Stimulated activated CD8-positive, alpha-beta memory T cell treated with anti-CD3 and anti-CD28 coated beads, Interleukin-4, amount 100 ng/mL, for 48 hours (primary cell): ENCODE measurements at regions not wholly inside any gene's neighbourhood (a gene's known extent, or its start where the extent isn't known, plus 50 kb on each side); places are given as distances from the start of the nearest gene placed in this dataset.

Experiments
- DNase-seq: peaks from one replicate; pipeline ENCODE4 v3.0.0-alpha.2; 2020

DNA sequence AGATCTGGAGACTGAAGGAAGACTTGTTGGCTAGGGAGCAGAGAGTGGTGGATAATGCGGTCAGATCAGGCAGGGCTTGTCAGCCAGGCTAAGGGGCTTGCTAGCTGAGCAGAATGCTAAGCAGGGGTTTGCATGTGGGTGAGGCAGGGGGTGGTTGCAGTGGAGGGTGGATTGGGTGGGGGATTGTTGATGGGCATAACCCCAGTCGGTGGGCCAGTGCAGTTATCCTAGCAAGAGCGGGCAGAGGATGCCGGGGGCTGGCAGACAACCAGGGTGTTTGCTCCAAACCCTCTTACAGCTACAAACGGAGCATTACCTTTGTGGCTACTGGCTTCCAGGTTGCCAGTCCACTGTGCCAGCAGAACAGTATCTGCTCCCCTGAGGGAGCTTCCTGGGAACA is 131.5 kb upstream of the LGALSL start:
- DNase-seq = no peak

GRCh38 chr2:64323197-64323596 is 130.8 kb upstream of the LGALSL start:
- DNase-seq = no peak

DNA sequence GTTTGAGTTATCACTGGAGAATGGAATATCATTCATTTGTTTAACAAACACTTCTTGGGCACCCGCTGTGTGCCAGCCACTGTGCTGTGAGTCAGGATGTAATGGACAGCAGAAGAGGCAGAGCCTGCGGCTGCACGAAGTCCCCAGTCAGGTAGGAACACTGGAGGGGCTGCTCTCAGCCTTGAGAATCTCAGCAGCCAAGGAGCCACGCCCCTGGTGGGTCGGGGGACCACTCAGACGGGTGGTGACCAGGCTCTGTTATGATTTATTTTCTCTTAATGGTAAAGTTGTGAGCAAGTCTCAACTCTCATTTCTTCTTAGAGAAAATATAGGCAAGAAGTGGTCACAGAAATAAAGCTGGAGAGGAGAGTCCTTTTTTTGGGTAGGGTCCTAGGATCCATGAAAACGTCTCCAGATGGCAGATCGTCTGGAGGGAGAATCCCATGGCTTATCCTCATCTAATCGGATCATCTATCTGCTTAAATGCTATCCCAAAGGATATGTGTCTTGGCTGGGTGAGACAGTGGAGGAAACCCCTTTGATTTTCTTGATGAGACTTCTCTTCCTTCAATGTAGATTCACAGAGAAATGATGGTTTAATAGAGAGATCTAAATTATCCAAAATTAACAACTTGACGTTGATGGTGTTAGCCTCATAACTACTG is 129.1 kb upstream of the LGALSL start:
- no peak for DNase-seq

DNA sequence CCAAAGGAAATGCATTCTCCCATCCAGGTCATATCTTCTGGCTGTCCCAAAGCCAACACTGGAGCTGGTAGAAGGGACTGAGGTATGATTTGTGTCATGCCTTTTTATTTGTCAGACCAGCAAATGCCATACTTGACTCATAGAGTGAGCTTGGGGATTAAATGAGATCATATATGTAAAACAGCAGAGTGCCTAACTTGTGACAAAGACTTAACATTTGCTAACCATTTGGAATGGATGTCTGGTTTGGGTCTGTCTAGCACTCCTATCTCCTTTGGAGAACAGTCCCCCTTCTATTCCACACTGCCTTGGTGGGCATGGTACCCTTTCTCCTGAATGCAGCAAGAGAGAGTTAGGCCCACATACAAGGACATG is 128.5 kb upstream of the LGALSL start:
- no peak for DNase-seq

DNA sequence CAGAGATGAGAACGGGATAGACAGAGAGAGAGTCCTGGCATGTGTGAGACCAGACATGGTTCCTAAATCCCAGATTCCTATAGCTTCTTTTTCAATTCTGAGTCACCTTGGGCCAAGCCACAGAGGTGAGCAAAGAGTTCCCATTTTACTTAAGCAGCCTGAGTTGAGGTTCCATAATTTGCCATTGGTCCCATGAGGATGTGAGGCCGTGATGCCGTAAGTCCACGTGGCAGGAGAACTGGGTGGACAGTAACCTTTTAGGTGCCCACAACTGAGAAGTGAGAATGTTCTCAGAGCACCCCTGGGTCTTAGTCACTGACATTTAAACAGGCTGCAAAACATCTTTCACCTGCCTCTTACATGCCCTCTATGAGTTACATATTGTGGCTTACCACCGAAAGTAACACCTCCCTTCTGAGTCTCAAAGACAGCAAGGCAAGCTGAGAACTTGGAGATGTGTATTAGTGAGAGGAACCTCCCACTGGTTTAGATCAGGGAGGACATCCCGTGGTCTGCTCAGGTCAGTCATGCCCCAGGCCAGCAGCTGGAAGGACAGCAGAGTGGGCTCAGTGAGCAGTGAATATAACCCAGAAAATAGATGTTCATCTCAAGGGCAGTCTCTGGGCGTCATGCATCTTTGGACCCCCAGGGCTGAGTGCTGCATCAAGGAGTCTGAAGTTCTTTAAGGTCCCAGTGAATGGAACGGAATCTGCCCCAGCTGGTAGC is 127.9 kb upstream of the LGALSL start:
- DNase-seq = peak; percentile 58

GRCh38 chr2:64326578-64327050 is 127.3 kb upstream of the LGALSL start:
- DNase-seq = no peak

- no peak for DNase-seq
These were observed 126.8 kb upstream of the LGALSL start for GRCh38 chr2:64327129-64327509.

DNA sequence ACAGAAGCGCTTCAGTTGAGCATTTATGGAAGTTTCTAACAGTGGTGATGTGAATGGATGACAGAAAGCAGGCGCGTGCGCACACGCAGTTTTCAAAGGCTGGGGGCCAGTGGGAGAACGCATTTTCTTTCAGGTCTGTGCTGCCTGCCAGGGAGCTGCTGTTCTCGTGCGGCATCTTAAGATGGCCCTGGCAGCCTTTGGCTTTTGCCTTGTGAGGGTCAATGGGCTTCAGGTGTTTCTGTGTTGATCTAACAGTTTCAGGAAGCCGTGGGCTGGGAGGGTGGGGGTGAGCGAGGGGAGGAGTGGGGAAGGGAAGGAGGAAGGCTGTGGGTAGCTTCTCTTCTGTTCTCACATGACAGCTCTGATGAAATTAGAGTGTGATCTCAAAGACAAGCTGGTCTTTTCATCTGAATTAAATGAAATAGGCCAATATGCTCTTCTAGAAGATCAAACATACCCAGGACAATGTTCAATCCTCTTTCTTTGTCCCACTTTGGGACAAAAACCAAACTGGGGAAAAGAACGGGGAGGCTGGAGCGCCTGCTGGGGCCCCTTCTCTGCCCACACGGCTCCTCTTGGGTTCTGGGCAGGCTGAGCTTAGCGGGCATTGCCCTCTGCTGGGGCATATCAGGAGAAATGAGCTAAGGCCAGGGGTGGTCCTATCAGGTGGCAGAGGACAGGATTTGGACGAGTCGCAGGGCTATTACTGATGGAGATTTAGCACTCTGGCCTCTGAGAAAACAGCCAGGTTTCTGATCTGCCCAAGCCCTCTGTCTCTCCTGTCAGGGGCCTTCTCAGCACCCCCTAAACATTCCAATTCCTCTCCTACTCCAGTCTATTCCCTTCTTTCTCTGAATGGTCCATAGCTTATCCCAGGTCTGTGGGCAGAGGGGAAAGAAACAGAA is 126.2 kb upstream of the LGALSL start:
- peak; percentile 68 for DNase-seq

- DNase-seq = no peak
These were observed 125.6 kb upstream of the LGALSL start for GRCh38 chr2:64328415-64328722.

DNA sequence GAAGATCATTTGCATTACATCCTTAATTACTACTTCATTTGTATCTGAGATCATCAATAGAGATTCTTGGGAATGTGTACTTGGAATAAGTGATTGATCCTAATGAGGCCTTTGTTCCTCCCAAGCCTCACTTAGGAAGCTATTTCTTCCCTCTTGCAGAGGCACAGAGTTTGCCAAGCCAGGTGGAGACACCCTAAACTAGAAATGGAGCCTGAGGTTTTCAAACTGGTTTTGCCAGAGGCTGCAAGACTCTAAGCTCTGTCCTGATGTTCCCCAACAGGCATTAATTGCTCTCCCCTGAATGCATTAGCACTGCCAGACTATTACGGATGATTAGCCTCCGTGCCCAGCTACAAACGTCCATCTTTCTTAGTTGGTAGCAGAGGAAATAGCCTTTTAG is 125.2 kb upstream of the LGALSL start:
- DNase-seq = no peak

- DNase-seq = no peak
These were observed 124.1 kb upstream of the LGALSL start for GRCh38 chr2:64329848-64330247.

GRCh38 chr2:64330281-64331113 is 123.5 kb upstream of the LGALSL start:
- DNase-seq = peak; percentile 89

DNA sequence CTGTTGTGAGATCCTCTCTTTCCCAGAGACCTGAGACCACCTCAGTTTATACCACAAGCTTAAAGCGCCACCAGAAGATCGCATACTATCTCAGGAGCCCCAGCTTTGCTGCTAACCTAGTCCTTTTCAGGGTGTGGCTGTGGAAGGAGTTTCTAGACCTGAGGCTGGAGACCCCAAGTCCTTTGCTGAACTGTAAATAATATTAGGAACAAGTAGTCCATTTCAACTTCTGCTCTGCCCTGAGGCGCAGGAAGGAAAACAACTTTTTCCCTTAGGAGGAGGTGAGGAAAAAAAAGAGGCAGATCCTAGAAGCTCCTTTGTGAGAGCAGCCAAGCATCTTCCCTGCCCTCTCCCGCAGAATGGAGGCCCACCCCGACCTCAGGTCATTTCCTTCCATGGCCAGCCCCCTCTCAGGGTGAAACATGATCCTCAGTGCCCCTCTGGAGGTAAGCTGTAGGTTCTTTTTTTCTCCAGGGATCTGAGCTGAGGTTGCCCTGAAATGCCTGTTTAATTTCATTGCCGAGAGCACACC is 122.8 kb upstream of the LGALSL start:
- no peak for DNase-seq

DNA sequence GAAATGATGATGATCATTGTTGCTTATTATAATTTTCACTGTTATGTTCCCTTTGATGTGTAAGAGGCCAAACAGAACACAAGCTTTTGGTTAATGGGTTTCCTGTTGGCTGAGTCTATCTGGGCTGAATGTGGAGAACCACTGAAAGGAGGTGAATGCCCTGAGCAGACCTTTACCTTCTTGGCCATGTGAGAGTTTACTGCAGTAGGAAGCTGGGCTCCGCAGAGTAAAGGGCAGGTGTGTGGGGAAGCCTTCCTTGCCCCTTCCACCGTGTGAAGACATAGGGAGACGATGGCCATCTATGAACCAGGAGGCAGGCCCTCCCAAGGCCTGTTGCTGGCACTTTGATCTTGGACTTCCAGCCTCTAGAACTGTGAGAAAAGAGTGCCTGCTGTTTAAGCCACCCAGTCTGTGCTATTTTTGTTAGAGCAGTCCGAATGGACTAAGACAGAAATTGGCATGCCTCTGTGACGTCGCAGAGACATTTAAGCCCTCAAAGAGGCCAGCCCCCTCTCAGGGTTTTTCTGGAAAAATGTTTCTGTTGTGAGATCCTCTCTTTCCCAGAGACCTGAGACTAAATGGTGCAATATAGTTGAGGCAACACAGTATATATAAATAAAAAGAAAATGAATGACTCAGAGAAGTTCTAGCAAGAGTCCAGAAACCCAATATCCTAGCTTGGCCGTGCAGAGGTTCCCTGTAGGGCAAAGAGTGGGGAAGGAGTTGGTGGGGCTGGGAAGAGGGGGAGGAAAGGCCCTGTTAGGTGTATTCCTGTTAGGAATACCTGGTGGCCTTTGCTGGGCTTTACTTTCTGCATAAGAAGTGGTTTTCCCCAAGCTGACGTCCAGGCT is 121.9 kb upstream of the LGALSL start:
- no peak for DNase-seq

GRCh38 chr2:64336171-64336570 is 117.8 kb upstream of the LGALSL start:
- DNase-seq = no peak

- DNase-seq = no peak
These were observed 116.6 kb upstream of the LGALSL start for GRCh38 chr2:64337314-64337713.

DNA sequence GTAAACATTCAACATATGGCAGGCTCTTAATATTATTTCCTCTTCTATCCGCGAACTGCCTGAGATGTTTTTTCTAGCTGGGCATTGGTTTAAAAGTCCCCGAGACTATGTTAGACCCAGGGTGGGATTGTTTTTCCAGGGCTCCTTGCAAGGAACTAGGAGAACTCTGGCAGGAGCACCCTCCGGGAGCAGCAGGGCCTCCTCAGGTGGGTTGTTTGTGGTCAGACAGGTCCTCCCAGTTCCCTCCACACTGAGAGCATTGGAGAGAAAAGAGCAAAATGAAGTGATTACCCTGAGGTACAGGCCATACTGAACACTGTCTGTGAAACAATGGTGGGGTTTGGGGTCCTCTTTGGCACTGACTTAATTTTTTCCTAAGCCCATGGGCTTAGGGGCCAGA is 115.9 kb upstream of the LGALSL start:
- no peak for DNase-seq

GRCh38 chr2:64338910-64339500 is 115.0 kb upstream of the LGALSL start:
- DNase-seq = peak; percentile 58

DNA sequence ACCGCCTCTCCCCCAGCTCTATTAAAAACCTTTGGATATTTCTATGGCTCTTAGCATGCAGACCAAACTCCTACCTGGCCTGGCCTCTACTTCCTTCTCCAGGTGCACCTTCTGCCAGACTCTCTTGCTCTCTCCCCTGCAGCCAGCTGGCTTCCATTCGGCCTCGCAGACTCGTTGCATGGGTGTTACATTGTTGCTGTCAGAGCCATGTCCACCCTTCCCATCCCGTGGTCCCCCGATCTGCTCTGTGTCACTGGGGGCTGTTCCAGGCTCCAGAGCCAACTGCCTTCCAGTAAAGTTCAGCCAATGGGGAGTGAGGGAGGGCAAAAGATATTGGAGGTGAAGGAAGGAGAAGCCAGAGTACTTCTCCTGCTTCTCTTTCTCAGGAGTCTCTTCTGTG is 112.5 kb upstream of the LGALSL start:
- no peak for DNase-seq

DNA sequence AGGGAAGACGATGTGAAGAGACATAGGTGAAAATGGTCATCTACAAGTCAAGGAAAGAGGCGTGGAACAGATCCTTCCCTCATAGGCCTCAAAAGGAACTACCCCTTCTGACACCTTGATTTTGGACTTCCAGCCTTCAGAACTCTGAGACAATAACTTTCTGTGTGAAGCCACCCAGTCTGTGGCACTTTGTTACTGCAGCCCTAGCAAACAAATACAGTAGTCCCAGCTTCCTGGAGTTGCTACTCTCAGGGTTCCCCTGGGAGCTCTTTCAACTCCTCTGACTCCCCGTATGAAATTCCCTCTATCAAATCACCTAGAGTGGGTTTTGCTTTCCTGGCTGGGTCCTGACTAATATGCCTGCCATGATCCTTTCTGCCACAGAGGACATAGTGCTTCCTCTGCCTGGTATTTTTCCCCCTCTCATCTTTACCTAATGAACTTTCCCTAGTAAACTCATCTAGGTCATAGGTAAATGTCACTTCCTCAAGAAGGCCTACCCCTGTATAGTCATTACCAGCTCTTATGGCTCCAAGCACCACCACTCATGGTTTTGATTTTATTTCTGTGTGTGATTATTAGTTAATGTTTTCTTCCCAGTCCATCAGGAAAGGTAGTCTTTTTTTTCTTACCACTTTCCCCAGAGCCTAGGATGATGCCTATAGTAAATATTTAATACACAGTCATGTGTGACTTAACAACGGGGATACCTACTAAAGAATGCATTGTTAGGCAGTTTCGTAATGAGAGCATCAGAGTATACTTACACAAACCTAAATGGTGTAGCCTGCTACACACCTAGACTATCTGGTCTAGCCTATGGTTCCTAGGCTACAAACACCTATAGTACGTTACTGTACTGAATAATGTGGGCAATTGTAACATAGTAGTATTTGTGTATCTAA is 111.5 kb upstream of the LGALSL start:
- no peak for DNase-seq
